Activated CD8-positive, alpha-beta memory T cell treated with anti-CD3 and anti-CD28 coated beads, Interleukin-2, amount 50 U/mL, for 4 hours (primary cell): ENCODE measurements at regions not wholly inside any gene's neighbourhood (a gene's known extent, or its start where the extent isn't known, plus 50 kb on each side); places are given as distances from the start of the nearest gene placed in this dataset.
"Not testable (repeated sequence)": the region's sequence is repeated elsewhere in the genome, so short reads cannot be mapped to it uniquely, and the experiment has no call there.

Source experiments
- DNase-seq: peaks from one replicate; pipeline ENCODE4 v3.0.0-alpha.2; 2020

DNA sequence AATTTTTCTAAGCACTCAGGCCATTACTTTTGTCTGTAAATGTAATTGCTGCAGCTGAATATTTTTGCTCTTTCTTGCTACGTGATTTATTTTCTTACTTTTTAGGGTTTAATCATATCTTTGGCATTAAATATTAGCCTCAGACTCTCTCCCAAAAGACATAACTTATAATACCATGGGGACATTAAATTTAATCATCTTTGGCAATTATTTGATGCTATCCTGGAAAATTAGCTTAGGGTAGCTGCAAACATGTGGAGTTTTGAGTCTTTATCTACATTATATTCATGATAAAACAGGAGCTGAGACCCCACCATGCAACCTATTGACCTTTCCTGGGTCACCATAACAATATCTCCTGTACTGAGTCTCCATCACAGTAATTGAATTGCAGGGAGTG, 59.1 kb upstream of the EDAR start:
- no peak for DNase-seq

DNA sequence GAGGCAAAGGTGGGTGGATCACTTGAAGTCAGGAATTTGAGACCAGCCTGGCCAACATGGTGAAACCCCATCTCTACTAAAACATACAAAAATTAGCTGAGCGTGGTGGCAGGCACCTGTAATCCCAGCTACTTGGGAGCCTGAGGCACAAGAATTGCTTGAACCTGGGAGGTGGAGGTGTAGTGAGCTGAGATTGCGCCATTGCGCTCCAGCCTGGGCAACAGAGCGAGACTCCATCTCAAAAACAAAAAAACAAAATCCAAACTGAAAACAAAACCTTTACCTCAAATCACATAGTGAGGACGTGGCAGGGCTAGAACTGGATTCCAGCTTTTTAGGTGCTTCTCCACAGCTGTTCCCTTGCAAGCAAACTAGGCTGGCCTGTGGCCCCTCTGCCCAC, 58.5 kb upstream of the EDAR start:
- DNase-seq: not testable (repeated sequence)

DNA sequence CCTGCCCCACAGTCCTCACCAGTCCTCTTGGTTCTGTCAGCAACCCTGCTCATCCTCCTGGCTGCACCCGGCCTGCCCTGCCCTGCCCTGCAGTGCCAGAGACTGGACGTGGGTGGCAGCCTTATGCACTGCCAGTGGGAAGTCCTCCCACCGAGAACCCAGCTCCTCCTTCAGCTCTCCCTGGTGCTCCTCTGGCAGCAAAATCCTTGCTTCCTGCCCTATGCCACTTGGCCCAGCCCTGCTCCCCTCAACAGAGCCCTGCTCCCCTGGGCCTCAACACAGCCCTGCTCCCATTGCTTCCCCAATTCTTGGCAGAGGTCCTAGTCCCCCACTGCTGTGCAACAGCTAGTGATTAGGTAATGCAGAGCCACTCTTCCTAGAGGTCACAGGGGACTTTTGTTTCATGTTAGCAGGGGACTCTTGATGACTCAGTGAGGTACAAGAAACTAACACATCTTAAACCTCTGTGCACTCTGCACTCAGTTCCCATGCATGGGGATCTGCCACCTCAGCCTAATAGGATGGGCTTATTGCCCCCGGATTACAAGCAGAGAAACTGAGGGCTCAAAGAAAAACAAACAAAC, 58.0 kb upstream of the EDAR start:
- no peak for DNase-seq

DNA sequence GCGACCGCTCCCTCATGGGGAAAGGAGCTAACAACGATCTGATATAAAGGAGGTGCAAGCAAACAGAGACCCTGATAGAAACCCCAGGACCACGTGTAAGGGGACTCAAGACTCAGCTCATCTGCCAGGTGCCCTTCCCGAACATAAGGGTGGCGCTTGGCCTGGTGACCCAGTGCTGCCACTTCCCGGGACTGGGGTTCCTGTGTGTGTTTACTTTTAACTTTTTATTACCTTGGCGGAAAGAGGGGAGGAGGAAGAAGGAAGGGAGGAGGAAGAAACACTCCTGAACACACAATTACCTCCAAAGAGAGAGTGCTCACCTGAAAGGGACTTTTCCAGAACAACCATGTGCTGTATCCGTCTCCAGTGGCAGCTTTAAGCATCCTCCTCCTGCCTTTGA, 56.5 kb upstream of the EDAR start:
- no peak for DNase-seq

DNA sequence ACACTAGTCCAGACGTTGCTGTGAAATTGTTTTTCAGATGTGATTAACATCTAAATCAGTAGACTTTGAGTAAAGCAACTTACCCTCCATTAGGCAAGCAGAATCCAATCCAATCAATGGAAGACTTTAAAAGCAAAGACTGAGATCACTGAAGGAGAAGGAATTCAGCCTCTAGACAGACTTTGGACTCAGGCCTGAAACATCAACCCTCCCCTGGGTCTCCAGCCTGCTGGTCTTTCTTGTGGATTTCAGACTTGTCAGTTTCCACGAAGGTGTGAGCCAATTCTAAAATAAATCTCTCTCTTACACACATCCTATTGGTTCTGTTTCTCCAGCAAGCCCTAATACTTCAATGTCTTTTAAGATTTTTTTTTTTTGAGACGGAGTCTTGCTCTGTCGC, 50.0 kb upstream of the EDAR start:
- no peak for DNase-seq
